HEK293T (cell line): ENCODE measurements at regions not wholly inside any gene's neighbourhood (a gene's known extent, or its start where the extent isn't known, plus 50 kb on each side); places are given as distances from the start of the nearest gene placed in this dataset.

Source experiments
- CTCF ChIA-PET: fragments of 350-600 bp; formaldehyde crosslinking; extraction: SDS; loops from one replicate; lab custom pipeline; 2021; ENCODE audit warnings: antibody characterized with exemption, inconsistent platforms; lab: Yijun Ruan, JAX
- POLR2A ChIA-PET: fragments of 350-600 bp; formaldehyde crosslinking; extraction: SDS; loops from one replicate; lab custom pipeline; 2020; ENCODE audit warnings: antibody characterized with exemption, inconsistent platforms; lab: Yijun Ruan, JAX
- DNase-seq: peaks from one replicate; pipeline ENCODE4 v3.0.0; 2012; ENCODE audit warnings: mixed read lengths; ENCODE audit errors: extremely low spot score
- ARNT ChIP-seq: fragments of 450-650 bp; IDR thresholded peaks from 2 replicates; pipeline ENCODE4 v1.6.1; 2017; ENCODE audit warnings: mild to moderate bottlenecking
- BHLHE40 ChIP-seq: fragments of 450-650 bp; IDR thresholded peaks from 2 replicates; pipeline ENCODE4 v1.6.1; 2016; ENCODE audit warnings: mild to moderate bottlenecking, moderate library complexity, borderline replicate concordance
- CTBP1 ChIP-seq: fragments of 450-650 bp; IDR thresholded peaks from 2 replicates; pipeline ENCODE4 v1.6.1; 2016; ENCODE audit warnings: borderline replicate concordance
- ELF4 ChIP-seq: fragments of 450-650 bp; IDR thresholded peaks from 2 replicates; pipeline ENCODE4 v1.6.1; 2017; ENCODE audit warnings: antibody characterized with exemption
- FOXA1 ChIP-seq: fragments of 450-650 bp; IDR thresholded peaks from 2 replicates; pipeline ENCODE4 v1.6.1; 2016; ENCODE audit warnings: mild to moderate bottlenecking
- FOXK2 ChIP-seq: fragments of 450-650 bp; IDR thresholded peaks from 2 replicates; pipeline ENCODE4 v1.6.1; 2016; ENCODE audit warnings: mild to moderate bottlenecking
- FOXM1 ChIP-seq: fragments of 450-650 bp; IDR thresholded peaks from 2 replicates; pipeline ENCODE4 v1.6.1; 2017; ENCODE audit warnings: mild to moderate bottlenecking, borderline replicate concordance
- HDGF ChIP-seq: fragments of 450-650 bp; IDR thresholded peaks from 2 replicates; pipeline ENCODE4 v1.6.1; 2017; ENCODE audit warnings: antibody characterized with exemption, borderline replicate concordance
- L3MBTL2 ChIP-seq: fragments of 450-650 bp; conservative IDR thresholded peaks from 2 replicates; pipeline ENCODE4 v1.6.1; 2016; ENCODE audit warnings: mild to moderate bottlenecking
- LEF1 ChIP-seq: fragments of 450-650 bp; IDR thresholded peaks from 2 replicates; pipeline ENCODE4 v1.6.1; 2017; ENCODE audit warnings: mild to moderate bottlenecking, borderline replicate concordance
- NFRKB ChIP-seq: fragments of 450-650 bp; IDR thresholded peaks from 2 replicates; pipeline ENCODE4 v1.6.1; 2016; ENCODE audit warnings: mild to moderate bottlenecking, moderate library complexity
- SP1 ChIP-seq: fragments of 450-650 bp; IDR thresholded peaks from 2 replicates; pipeline ENCODE4 v1.6.1; 2017
- SUZ12 ChIP-seq: fragments of 450-650 bp; IDR thresholded peaks from 2 replicates; pipeline ENCODE4 v1.6.1; 2016; ENCODE audit warnings: mild to moderate bottlenecking
- TARDBP ChIP-seq: fragments of 450-650 bp; IDR thresholded peaks from 2 replicates; pipeline ENCODE4 v1.6.1; 2016
- ZNF384 ChIP-seq: fragments of 450-650 bp; IDR thresholded peaks from 2 replicates; pipeline ENCODE4 v1.6.1; 2016
- TF ChIP-seq, protein P1 (sequence below): fragments of 450-650 bp; IDR thresholded peaks from 2 replicates; pipeline ENCODE4 v1.6.1; 2016

DNA sequence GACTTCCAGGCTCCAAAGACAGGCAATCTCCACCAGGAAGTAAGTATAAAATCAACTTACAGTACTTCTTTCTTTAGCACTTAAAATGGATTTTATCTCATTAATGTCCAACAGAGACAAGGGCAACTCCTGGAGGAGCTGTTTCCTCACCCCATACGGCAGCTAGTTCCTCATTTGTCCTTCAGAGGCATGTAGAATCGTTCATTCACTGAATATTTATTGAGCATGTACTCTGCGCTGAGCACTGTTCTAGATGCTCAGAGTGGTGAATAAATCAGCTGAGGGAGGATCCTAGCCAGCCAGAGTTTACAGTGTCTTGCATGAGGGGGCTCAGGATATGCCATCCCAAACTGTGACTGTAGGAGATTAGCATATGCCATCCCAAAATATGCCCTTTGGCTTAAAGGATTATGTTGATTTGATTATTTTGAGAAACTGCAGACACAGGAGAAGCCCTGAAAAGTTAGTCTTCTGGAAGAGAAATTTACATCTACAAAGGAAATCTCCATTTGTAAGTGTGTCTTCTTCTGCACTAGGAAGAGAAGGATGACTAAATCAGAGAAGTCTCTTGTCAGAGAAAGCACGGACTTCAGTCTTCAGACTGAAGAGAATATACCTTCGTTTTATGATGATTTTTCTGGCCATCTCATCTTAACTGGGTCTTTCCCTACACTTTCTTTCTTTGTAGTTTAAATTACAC lies 66.9 kb downstream of the BAMBI start:
- no peak for TF ChIP-seq ELF4
- TF ChIP-seq, protein P1, sequence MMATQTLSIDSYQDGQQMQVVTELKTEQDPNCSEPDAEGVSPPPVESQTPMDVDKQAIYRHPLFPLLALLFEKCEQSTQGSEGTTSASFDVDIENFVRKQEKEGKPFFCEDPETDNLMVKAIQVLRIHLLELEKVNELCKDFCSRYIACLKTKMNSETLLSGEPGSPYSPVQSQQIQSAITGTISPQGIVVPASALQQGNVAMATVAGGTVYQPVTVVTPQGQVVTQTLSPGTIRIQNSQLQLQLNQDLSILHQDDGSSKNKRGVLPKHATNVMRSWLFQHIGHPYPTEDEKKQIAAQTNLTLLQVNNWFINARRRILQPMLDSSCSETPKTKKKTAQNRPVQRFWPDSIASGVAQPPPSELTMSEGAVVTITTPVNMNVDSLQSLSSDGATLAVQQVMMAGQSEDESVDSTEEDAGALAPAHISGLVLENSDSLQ, result no peak
- no peak for TF ChIP-seq SUZ12
- TF ChIP-seq CTBP1, result no peak
- TF ChIP-seq ARNT, result no peak
- CTCF ChIA-PET, result interaction anchor here (0.9 kb wide), 1 partner anchor 54 kb away, joined by 5 read pairs; no protein-coding TSS in a partner anchor
- DNase-seq, result no peak
- POLR2A ChIA-PET, result no interaction called here

DNA sequence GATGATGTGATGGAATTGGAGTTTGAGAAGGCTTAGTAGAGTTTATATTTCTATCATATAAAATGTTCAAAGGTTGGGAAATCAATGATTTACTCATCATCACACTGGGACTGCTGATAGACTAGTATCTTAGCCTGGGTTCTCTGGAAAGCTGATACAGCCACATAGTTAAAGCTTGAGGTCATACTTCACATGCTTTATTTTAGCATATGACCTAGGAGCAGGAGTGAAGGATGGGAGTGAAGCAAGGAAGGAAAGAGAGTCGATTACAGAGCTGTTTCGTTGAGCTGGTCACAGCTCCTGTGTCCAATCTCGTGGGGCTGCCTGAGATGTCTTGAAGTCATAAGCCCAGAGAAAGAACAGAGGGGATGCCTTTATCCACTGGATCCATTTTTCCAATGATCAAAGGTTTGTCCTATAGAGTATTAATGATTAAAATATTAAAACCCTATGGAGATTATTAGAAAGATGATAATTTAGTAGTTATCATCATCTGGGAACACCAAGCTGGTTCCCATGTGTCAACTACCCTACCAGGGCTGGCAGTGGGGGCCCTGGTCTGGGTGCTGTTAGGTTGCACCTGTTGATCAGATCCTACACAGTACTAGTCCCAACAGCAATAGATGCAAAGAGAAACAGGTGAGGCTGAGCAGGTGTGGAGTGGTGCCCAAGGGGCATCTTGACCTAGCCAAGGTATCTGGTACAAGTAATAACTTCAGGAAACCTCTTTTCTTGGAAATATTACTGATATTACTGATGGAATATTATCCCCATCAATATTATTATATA lies 77.8 kb downstream of the BAMBI start:
- ChIA-PET POLR2A (no interaction called here), CTCF (no interaction called here)
- TF ChIP-seq ARNT (no peak), L3MBTL2 (no peak), HDGF (no peak), FOXA1 (no peak), ZNF384 (no peak), CTBP1 (no peak), SUZ12 (no peak)
- TF ChIP-seq, protein P1, result no peak
- no peak for DNase-seq

DNA sequence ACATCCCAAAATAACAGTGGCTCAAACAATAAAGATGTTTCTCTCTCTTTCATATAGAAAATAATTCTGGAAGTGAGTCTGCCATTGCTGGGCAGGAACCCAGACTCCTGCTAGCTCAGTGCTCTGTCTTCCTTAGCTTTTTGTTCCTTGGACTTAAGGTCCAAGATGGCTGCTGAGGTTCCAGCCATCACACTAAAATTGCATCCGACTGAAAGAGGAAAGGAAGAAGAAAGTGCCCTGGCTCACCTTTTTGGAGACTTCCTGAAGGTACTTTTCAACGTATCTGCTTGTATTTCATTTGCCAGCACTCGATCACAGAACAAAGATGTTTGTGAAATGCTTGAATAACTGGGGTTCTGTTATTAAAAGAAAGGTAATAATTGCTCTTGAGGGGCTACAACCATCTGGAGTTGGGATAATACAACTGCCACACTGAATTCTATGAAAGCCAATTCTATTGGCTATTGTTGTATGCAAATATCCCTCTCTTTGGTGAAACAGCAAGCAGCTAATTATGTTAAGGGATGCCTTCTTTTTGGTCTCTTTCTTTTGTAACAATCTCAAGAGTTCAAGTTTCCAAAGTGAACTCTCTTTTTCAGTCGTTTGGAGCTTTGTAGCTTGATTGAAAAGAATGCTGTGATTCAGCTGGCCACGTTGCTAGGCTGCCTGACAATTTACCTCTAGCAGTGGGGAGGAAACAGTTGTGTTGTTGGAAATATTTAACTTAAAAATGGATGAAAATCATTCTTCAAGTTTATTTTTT lies 83.9 kb downstream of the BAMBI start:
- ChIA-PET POLR2A (no interaction called here), CTCF (no interaction called here)
- no peak for DNase-seq
- TF ChIP-seq ELF4 (no peak), LEF1 (no peak), BHLHE40 (no peak), FOXA1 (no peak), SUZ12 (no peak), CTBP1 (no peak), HDGF (no peak), FOXM1 (no peak), ZNF384 (no peak), ARNT (no peak), TARDBP (no peak), L3MBTL2 (no peak), FOXK2 (no peak), NFRKB (no peak), SP1 (no peak)
- TF ChIP-seq, protein P1, result no peak

DNA sequence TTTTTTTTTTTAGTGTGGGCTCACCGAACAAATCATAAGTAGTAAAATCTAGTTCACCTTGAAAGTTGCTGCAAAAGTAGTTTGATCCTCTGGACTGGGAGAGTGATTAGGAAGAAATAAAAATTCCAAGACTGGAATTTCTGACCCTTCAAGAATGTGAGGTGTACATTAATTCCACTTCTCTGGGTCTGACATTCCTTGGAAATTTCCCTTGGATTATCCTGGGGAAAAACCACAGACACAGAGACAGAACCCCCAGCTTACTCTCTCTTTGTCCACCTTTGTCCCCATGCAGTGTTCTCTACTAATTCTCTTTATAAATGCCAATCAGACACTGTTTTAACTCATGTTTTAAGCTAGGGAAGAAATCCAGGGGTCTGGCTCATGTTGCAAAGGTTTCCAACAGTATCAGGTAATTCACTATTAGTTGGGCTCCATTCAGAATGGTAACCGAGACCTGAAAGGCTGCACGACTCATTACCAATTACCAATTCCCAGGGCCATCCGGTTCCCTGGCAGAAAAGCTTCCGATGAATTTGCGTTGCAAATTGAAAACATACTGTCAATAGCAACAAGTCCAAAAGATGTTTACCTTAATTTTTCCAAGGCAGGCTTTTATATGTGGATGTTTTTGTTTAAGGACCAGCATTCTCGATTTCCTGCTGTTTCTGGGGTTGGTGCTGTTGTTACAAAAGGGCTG lies 86.3 kb downstream of the BAMBI start:
- no peak for DNase-seq
- CTCF ChIA-PET, result no interaction called here
- TF ChIP-seq HDGF, result no peak
- no peak for TF ChIP-seq ARNT
- no peak for TF ChIP-seq ZNF384
- TF ChIP-seq CTBP1, result no peak
- TF ChIP-seq TARDBP, result no peak
- no peak for TF ChIP-seq FOXA1
- no peak for TF ChIP-seq SUZ12
- TF ChIP-seq BHLHE40, result no peak
- TF ChIP-seq FOXK2, result no peak
- TF ChIP-seq L3MBTL2, result no peak
- no peak for TF ChIP-seq LEF1
- no peak for TF ChIP-seq NFRKB
- no peak for TF ChIP-seq SP1
- TF ChIP-seq FOXM1, result no peak
- TF ChIP-seq, protein P1, result no peak
- TF ChIP-seq ELF4, result no peak
- POLR2A ChIA-PET, result no interaction called here
